Stimulated activated CD8-positive, alpha-beta memory T cell treated with anti-CD3 and anti-CD28 coated beads, Interleukin-4, amount 100 ng/mL, for 4 hours (primary cell): ENCODE measurements at regions not wholly inside any gene's neighbourhood (a gene's known extent, or its start where the extent isn't known, plus 50 kb on each side); places are given as distances from the start of the nearest gene placed in this dataset.
"Not testable (repeated sequence)": the region's sequence is repeated elsewhere in the genome, so short reads cannot be mapped to it uniquely, and the experiment has no call there.

Source experiments
- DNase-seq, 2 donors: peaks; one replicate each; pipeline ENCODE4 v3.0.0-alpha.2; 2020; ENCODE audit warnings: low read depth in 2 of 2, low spot score in 1 of 2

- no peak for DNase-seq
These were observed 174.3 kb downstream of the UTP18 start for GRCh38 chr17:51434434-51435170.

- DNase-seq: no peak
These were observed 174.8 kb downstream of the UTP18 start for GRCh38 chr17:51435171-51435552.

- no peak for DNase-seq
These were observed 175.3 kb downstream of the UTP18 start for GRCh38 chr17:51435641-51436091.

- no peak for DNase-seq
These were observed 179.3 kb downstream of the UTP18 start for GRCh38 chr17:51439395-51440229.

- DNase-seq: no peak
These were observed 181.1 kb downstream of the UTP18 start for GRCh38 chr17:51441431-51441830.

GRCh38 chr17:51442088-51442865 lies 181.9 kb downstream of the UTP18 start:
- DNase-seq: no peak

GRCh38 chr17:51443646-51444045 lies 183.3 kb downstream of the UTP18 start:
- DNase-seq: no peak

GRCh38 chr17:51445946-51446345 lies 185.6 kb downstream of the UTP18 start:
- no peak for DNase-seq

- DNase-seq: no peak
These were observed 194.2 kb downstream of the UTP18 start for GRCh38 chr17:51454456-51454978.

GRCh38 chr17:51455211-51455610 lies 194.9 kb downstream of the UTP18 start:
- no peak for DNase-seq

- no peak for DNase-seq
These were observed 195.6 kb downstream of the UTP18 start for GRCh38 chr17:51455931-51456330.

GRCh38 chr17:51456942-51457341 lies 196.6 kb downstream of the UTP18 start:
- DNase-seq: no peak

- peak in 1 of 2 donors; percentile 3 for DNase-seq
These were observed 201.2 kb downstream of the UTP18 start for GRCh38 chr17:51461578-51462004.

GRCh38 chr17:51463353-51463752 lies 203.0 kb downstream of the UTP18 start:
- DNase-seq: no peak

- no peak for DNase-seq
These were observed 207.0 kb downstream of the UTP18 start for GRCh38 chr17:51467336-51467735.

- no peak for DNase-seq
These were observed 212.4 kb downstream of the UTP18 start for GRCh38 chr17:51472670-51473205.

- no peak for DNase-seq
These were observed 214.4 kb downstream of the UTP18 start for GRCh38 chr17:51474764-51475163.

GRCh38 chr17:51475730-51476129 lies 215.4 kb downstream of the UTP18 start:
- DNase-seq: no peak

- DNase-seq: no peak
These were observed 219.0 kb downstream of the UTP18 start for GRCh38 chr17:51479303-51479702.

- DNase-seq: no peak
These were observed 221.0 kb downstream of the UTP18 start for GRCh38 chr17:51481370-51481769.

GRCh38 chr17:51482248-51482647 lies 221.9 kb downstream of the UTP18 start:
- not testable (repeated sequence) for DNase-seq
